Nephron progenitor cell (in vitro differentiated cells): ENCODE measurements at regions not wholly inside any gene's neighbourhood (a gene's known extent, or its start where the extent isn't known, plus 50 kb on each side); places are given as distances from the start of the nearest gene placed in this dataset.
"Not testable (repeated sequence)": the region's sequence is repeated elsewhere in the genome, so short reads cannot be mapped to it uniquely, and the experiment has no call there.

Experiments used
- DNase-seq: peaks from one replicate; pipeline ENCODE4 v3.0.0; 2021
- H3K27ac Mint-ChIP-seq: 2 replicates; pipeline ENCODE4 v1.8.0; 2021; ENCODE audit warnings: mild to moderate bottlenecking, moderate library complexity, mixed read lengths
- H3K27me3 Mint-ChIP-seq: 2 replicates; pipeline ENCODE4 v1.8.0; 2021; ENCODE audit warnings: mild to moderate bottlenecking, low read depth, mixed read lengths; ENCODE audit not compliant: poor library complexity
- H3K36me3 Mint-ChIP-seq: 2 replicates; pipeline ENCODE4 v1.8.0; 2021; ENCODE audit warnings: low read depth, mixed read lengths
- H3K4me1 Mint-ChIP-seq: 2 replicates; pipeline ENCODE4 v1.8.0; 2021; ENCODE audit warnings: mixed read lengths
- H3K4me3 Mint-ChIP-seq: 2 replicates; pipeline ENCODE4 v1.8.0; 2021; ENCODE audit warnings: mild to moderate bottlenecking, moderate library complexity, mixed read lengths
- H3K9me3 Mint-ChIP-seq: 2 replicates; pipeline ENCODE4 v1.8.0; 2021; ENCODE audit warnings: mild to moderate bottlenecking, moderate library complexity, mixed read lengths
- CTCF ChIP-seq: fragments of 200-600 bp; sonication (generic); IDR thresholded peaks from 2 replicates; pipeline ENCODE4 v1.5.0; 2021; ENCODE audit warnings: antibody characterized with exemption

- DNase-seq, result no peak
- Mint-ChIP-seq H3K4me1 (no peaks in the 10 kb centered on the region), H3K27me3 (peaks cover 28% of the 10 kb centered on the region), H3K9me3 (peaks cover 24% of the 10 kb centered on the region), H3K36me3 (no peaks in the 10 kb centered on the region), H3K27ac (no peak overlapping the region), H3K4me3 (no peak overlapping the region)
- no peak for TF ChIP-seq CTCF
Measured at GRCh38 chr13:111058796-111059506, 56.2 kb upstream of the ARHGEF7 start.

GRCh38 chr13:111058339-111058738 is 56.8 kb upstream of the ARHGEF7 start:
- H3K4me1 Mint-ChIP-seq, H3K27ac Mint-ChIP-seq, DNase-seq, H3K36me3 Mint-ChIP-seq, H3K4me3 Mint-ChIP-seq: not testable (repeated sequence)
- H3K27me3 Mint-ChIP-seq, result peaks cover 30% of the 10 kb centered on the region
- peaks cover 29% of the 10 kb centered on the region for H3K9me3 Mint-ChIP-seq

DNA sequence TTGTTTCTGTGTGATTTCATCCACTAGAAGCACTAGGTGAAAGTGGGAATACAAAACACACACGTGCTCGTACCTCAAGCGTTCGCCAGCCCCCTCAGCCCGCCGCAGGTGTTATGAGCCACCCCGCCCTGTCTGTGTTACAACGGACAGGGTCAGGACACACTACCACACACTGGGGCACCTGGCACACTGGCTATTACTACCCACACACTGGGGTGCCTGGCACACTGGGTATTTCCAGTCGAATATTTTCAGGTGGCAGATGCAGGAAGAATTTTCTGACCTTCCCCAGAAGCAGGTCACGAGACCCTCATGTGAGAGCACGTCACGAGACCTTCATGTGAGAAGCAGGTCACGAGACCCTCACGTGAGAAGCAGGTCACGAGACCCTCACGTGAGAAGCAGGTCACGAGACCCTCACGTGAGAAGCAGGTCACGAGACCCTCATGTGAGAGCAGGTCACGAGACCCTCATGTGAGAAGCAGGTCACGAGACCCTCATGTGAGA is 63.3 kb upstream of the ARHGEF7 start:
- DNase-seq, H3K36me3 Mint-ChIP-seq, H3K4me3 Mint-ChIP-seq, H3K27ac Mint-ChIP-seq, H3K4me1 Mint-ChIP-seq: not testable (repeated sequence)
- H3K27me3 Mint-ChIP-seq, result peaks cover 27% of the 10 kb centered on the region
- peaks cover 18% of the 10 kb centered on the region for H3K9me3 Mint-ChIP-seq

- DNase-seq, result no peak
- no peaks in the 10 kb centered on the region for H3K36me3 Mint-ChIP-seq
- H3K9me3 Mint-ChIP-seq, result peaks cover 17% of the 10 kb centered on the region
- peaks cover 5% of the 10 kb centered on the region for H3K4me1 Mint-ChIP-seq
- peaks cover 27% of the 10 kb centered on the region for H3K27me3 Mint-ChIP-seq
- H3K4me3 Mint-ChIP-seq, result no peak overlapping the region
- H3K27ac Mint-ChIP-seq, result no peak overlapping the region
- no peak for TF ChIP-seq CTCF
Measured at GRCh38 chr13:111051041-111051725, 63.9 kb upstream of the ARHGEF7 start.

DNA sequence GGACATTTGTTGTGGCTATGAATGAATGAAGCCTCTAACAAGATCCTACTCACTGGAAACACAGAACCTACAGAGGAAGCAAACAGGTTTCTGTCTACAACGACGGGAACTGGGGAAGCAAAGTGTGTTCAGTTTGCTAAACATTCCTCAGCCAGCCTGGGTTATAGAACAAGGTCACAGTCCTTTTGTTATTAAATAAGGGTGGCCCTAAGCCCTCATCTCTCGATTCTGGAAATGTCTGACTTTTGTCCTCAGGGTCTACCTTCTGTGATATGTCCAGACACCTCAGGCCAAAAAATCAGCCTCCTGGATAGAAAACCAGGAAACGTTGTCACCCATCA is 64.6 kb upstream of the ARHGEF7 start:
- DNase-seq, result no peak
- no peak overlapping the region for H3K4me3 Mint-ChIP-seq
- H3K9me3 Mint-ChIP-seq, result peaks cover 21% of the 10 kb centered on the region
- H3K27me3 Mint-ChIP-seq, result peaks cover 27% of the 10 kb centered on the region
- TF ChIP-seq CTCF, result no peak
- H3K27ac Mint-ChIP-seq, result no peak overlapping the region
- H3K4me1 Mint-ChIP-seq, result peaks cover 5% of the 10 kb centered on the region
- no peaks in the 10 kb centered on the region for H3K36me3 Mint-ChIP-seq

GRCh38 chr13:111049791-111050538 is 65.1 kb upstream of the ARHGEF7 start:
- Mint-ChIP-seq H3K36me3 (no peaks in the 10 kb centered on the region), H3K27me3 (peaks cover 21% of the 10 kb centered on the region), H3K4me3 (no peak overlapping the region), H3K9me3 (peaks cover 25% of the 10 kb centered on the region), H3K27ac (no peak overlapping the region), H3K4me1 (peaks cover 5% of the 10 kb centered on the region)
- DNase-seq, result no peak
- peak; percentile 25 for TF ChIP-seq CTCF
